ENCODE measurements at regions not wholly inside any gene's neighbourhood (a gene's known extent, or its start where the extent isn't known, plus 50 kb on each side); places are given as distances from the start of the nearest gene placed in this dataset.

DNA sequence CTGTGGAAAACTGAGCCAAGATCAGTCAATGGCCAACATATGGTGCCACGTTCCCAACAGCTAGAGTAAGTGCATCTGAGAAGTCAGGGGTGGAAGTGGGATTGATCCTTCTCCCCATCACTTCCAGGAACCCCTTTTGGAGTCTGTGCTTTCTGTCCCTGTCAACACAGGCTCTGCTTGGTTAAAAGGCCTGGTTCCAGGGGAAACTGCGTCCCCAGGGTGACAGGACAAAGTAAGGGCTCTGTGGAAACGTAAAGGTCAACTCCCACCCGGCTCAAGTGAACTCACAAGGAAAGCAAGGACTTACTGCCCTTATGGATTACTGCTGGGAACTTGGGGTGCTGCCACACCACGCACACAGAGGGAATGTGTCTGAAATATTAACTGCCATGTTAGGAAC is 77.5 kb upstream of the GRB10 start:
- H4K20me1 ChIP-seq (ENCODE audit: insufficient read depth, low read length) = no peaks in the 10 kb centered on the region
- H3K27ac ChIP-seq (ENCODE audit: low read length) = no peak overlapping the region
- no peak for TF ChIP-seq EZH2phosphoT487 (IDR thresholded peaks at IDR 0.05; ENCODE audit: low read length)
- no peaks in the 10 kb centered on the region for H3F3A ChIP-seq (ENCODE audit: insufficient read depth, low read length)
- H3K4me2 ChIP-seq (ENCODE audit: low read depth, low read length) = no peak overlapping the region
- no peaks in the 10 kb centered on the region for H3K4me1 ChIP-seq (ENCODE audit: low read length)
- no peak overlapping the region for H3K9ac ChIP-seq (ENCODE audit: low read length)
- no peak overlapping the region for H3K4me3 ChIP-seq (ENCODE audit: low read length)
- no peak for DNase-seq
- H3K79me2 ChIP-seq (ENCODE audit: low read length) = no peaks in the 10 kb centered on the region
- H3K9me2 ChIP-seq (replicated peaks; ENCODE audit: insufficient read depth, low read length) = no peaks in the 10 kb centered on the region
- no peaks in the 10 kb centered on the region for H3K36me3 ChIP-seq (replicated peaks; ENCODE audit: insufficient read depth, low read length)
- no peaks in the 10 kb centered on the region for H3K27me3 ChIP-seq (replicated peaks; ENCODE audit: insufficient read depth, low read length)
- no peaks in the 10 kb centered on the region for H3K9me3 ChIP-seq (replicated peaks; ENCODE audit: insufficient read depth, low read length)
- no peak overlapping the region for H2AFZ ChIP-seq (ENCODE audit: low read length)

DNA sequence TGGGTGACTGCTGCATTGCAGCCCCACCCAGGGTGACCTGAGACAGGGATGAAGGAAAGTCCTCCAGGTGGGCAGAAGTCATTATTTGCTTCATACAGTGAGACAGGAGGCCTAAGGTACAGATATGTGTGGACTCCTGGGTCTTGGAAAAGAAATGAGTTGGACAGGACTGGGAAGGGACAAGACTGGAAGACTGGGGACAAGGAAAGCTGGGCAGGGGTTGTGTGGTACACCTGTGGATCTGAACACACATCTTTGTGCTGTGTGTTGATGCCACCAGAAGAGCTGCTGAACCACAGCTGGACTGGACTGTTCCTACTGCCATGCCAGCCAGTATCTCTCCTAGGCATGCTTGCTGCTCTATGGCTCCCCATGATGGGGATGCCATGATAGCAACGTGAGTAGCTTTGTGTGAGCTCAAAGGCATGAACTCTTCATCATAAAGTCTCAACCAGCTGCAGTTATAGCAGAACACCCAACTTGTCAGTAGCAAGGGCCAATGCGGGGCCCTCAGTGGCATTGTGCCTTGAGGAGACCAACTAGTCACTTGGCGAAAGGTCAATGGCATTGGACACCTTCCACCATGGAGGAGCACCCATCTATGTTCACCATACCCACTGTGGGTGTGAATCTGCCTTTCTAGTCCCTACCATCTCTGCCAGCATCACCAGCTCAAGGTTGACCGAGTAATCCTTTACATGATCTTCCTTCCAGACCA is 76.0 kb upstream of the GRB10 start:
- Histone ChIP-seq H3K36me3 (replicated peaks; ENCODE audit: insufficient read depth, low read length) (no peaks in the 10 kb centered on the region), H3K4me3 (ENCODE audit: low read length) (no peak overlapping the region), H3K4me2 (ENCODE audit: low read depth, low read length) (no peak overlapping the region), H3K27ac (ENCODE audit: low read length) (no peak overlapping the region), H3K4me1 (ENCODE audit: low read length) (no peaks in the 10 kb centered on the region), H3K27me3 (replicated peaks; ENCODE audit: insufficient read depth, low read length) (no peaks in the 10 kb centered on the region), H3K9ac (ENCODE audit: low read length) (no peak overlapping the region), H3F3A (ENCODE audit: insufficient read depth, low read length) (no peaks in the 10 kb centered on the region), H2AFZ (ENCODE audit: low read length) (no peak overlapping the region), H4K20me1 (ENCODE audit: insufficient read depth, low read length) (no peaks in the 10 kb centered on the region), H3K9me3 (replicated peaks; ENCODE audit: insufficient read depth, low read length) (no peaks in the 10 kb centered on the region), H3K9me2 (replicated peaks; ENCODE audit: insufficient read depth, low read length) (no peaks in the 10 kb centered on the region), H3K79me2 (ENCODE audit: low read length) (no peaks in the 10 kb centered on the region)
- TF ChIP-seq EZH2 (optimal IDR thresholded peaks at IDR 0.05; ENCODE audit: low read depth, low read length) (no peak), EZH2phosphoT487 (IDR thresholded peaks at IDR 0.05; ENCODE audit: low read length) (no peak)
- TF ChIP-seq, protein P1, sequence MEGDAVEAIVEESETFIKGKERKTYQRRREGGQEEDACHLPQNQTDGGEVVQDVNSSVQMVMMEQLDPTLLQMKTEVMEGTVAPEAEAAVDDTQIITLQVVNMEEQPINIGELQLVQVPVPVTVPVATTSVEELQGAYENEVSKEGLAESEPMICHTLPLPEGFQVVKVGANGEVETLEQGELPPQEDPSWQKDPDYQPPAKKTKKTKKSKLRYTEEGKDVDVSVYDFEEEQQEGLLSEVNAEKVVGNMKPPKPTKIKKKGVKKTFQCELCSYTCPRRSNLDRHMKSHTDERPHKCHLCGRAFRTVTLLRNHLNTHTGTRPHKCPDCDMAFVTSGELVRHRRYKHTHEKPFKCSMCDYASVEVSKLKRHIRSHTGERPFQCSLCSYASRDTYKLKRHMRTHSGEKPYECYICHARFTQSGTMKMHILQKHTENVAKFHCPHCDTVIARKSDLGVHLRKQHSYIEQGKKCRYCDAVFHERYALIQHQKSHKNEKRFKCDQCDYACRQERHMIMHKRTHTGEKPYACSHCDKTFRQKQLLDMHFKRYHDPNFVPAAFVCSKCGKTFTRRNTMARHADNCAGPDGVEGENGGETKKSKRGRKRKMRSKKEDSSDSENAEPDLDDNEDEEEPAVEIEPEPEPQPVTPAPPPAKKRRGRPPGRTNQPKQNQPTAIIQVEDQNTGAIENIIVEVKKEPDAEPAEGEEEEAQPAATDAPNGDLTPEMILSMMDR (IDR thresholded peaks at IDR 0.05; ENCODE audit: low read length) = no peak
- no peak for DNase-seq

DNA sequence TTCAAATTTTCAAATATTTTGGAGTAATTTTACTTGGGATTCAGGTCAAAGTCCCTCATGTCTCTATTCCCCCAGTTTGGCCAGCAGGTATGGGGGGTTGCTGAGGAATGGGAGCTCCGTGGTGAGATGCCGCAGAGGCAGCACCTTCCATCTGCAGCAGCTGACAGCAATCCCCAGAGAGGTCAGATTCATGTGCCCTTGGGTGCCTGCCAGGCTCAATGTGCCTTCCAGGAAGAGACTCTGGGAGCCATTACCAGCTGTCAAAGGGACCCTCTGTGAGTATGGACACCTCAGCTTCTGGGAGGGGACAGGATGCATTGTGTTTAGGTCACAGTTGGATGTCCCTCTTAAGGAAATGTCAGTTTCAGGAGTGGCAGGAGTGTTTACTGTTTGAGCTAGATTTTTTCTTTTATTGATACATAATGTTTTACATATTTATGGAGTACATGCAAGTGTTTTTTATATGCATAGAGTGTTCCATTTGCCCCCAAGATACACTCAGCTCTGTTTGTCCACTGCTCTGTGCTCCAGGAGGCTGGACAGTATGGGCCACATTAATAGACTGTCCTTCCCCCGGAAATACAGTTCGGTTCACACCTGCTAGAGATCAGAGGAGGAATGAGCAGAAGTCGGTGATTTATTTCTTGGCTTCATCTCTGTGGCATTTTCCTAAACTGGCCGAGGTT is 75.3 kb upstream of the GRB10 start:
- Histone ChIP-seq H2AFZ (ENCODE audit: low read length) (no peak overlapping the region), H3K4me3 (ENCODE audit: low read length) (no peak overlapping the region), H3K9ac (ENCODE audit: low read length) (no peak overlapping the region), H3K4me2 (ENCODE audit: low read depth, low read length) (no peak overlapping the region), H4K20me1 (ENCODE audit: insufficient read depth, low read length) (no peaks in the 10 kb centered on the region), H3K36me3 (replicated peaks; ENCODE audit: insufficient read depth, low read length) (no peaks in the 10 kb centered on the region), H3K9me2 (replicated peaks; ENCODE audit: insufficient read depth, low read length) (no peaks in the 10 kb centered on the region), H3F3A (ENCODE audit: insufficient read depth, low read length) (no peaks in the 10 kb centered on the region), H3K9me3 (replicated peaks; ENCODE audit: insufficient read depth, low read length) (no peaks in the 10 kb centered on the region), H3K27ac (ENCODE audit: low read length) (no peak overlapping the region), H3K27me3 (replicated peaks; ENCODE audit: insufficient read depth, low read length) (no peaks in the 10 kb centered on the region), H3K79me2 (ENCODE audit: low read length) (no peaks in the 10 kb centered on the region), H3K4me1 (ENCODE audit: low read length) (no peaks in the 10 kb centered on the region)
- TF ChIP-seq EZH2phosphoT487 (IDR thresholded peaks at IDR 0.05; ENCODE audit: low read length) (no peak), EZH2 (optimal IDR thresholded peaks at IDR 0.05; ENCODE audit: low read depth, low read length) (no peak)
- TF ChIP-seq, protein P1 (IDR thresholded peaks at IDR 0.05; ENCODE audit: low read length) = no peak
- no peak for DNase-seq

DNA sequence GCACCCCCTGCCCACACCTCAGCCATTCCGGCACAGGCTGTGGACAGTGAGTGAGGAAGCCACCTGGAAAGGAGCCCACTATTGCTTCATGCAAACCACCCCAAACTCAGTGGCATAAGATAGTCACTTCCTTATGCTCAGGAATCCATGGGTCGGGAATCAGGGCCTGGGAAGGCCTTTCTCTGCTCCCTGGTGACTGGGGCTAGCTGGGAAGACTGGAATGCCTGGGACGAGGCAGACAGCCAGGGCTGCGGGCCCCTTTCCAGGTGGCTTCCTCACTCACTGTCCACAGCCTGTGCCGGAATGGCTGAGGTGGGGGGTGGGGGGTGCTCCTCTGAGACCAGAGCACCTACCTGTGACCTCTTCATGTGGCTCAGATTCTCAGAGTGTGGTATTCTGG is 74.1 kb upstream of the GRB10 start:
- H2AFZ ChIP-seq (ENCODE audit: low read length) = no peak overlapping the region
- no peaks in the 10 kb centered on the region for H4K20me1 ChIP-seq (ENCODE audit: insufficient read depth, low read length)
- no peaks in the 10 kb centered on the region for H3K27me3 ChIP-seq (replicated peaks; ENCODE audit: insufficient read depth, low read length)
- no peaks in the 10 kb centered on the region for H3F3A ChIP-seq (ENCODE audit: insufficient read depth, low read length)
- H3K79me2 ChIP-seq (ENCODE audit: low read length) = no peaks in the 10 kb centered on the region
- H3K4me2 ChIP-seq (ENCODE audit: low read depth, low read length) = no peak overlapping the region
- DNase-seq = no peak
- H3K9me3 ChIP-seq (replicated peaks; ENCODE audit: insufficient read depth, low read length) = no peaks in the 10 kb centered on the region
- no peak for TF ChIP-seq EZH2phosphoT487 (IDR thresholded peaks at IDR 0.05; ENCODE audit: low read length)
- H3K4me3 ChIP-seq (ENCODE audit: low read length) = no peak overlapping the region
- no peak overlapping the region for H3K9ac ChIP-seq (ENCODE audit: low read length)
- no peaks in the 10 kb centered on the region for H3K9me2 ChIP-seq (replicated peaks; ENCODE audit: insufficient read depth, low read length)
- H3K4me1 ChIP-seq (ENCODE audit: low read length) = no peaks in the 10 kb centered on the region
- H3K27ac ChIP-seq (ENCODE audit: low read length) = no peak overlapping the region
- H3K36me3 ChIP-seq (replicated peaks; ENCODE audit: insufficient read depth, low read length) = no peaks in the 10 kb centered on the region

All from MM.1S (cell line).